ENCODE measurements at regions not wholly inside any gene's neighbourhood (a gene's known extent, or its start where the extent isn't known, plus 50 kb on each side); places are given as distances from the start of the nearest gene placed in this dataset.

- TF ChIP-seq, protein P1, sequence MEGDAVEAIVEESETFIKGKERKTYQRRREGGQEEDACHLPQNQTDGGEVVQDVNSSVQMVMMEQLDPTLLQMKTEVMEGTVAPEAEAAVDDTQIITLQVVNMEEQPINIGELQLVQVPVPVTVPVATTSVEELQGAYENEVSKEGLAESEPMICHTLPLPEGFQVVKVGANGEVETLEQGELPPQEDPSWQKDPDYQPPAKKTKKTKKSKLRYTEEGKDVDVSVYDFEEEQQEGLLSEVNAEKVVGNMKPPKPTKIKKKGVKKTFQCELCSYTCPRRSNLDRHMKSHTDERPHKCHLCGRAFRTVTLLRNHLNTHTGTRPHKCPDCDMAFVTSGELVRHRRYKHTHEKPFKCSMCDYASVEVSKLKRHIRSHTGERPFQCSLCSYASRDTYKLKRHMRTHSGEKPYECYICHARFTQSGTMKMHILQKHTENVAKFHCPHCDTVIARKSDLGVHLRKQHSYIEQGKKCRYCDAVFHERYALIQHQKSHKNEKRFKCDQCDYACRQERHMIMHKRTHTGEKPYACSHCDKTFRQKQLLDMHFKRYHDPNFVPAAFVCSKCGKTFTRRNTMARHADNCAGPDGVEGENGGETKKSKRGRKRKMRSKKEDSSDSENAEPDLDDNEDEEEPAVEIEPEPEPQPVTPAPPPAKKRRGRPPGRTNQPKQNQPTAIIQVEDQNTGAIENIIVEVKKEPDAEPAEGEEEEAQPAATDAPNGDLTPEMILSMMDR (IDR thresholded peaks at IDR 0.05) = no peak
- no peak for TF ChIP-seq POLR2A (IDR thresholded peaks at IDR 0.05)
Observed at GRCh38 chr11:90656171-90656570, 433.3 kb upstream of the CHORDC1 start.
